ENCODE measurements at regions not wholly inside any gene's neighbourhood (a gene's known extent, or its start where the extent isn't known, plus 50 kb on each side); places are given as distances from the start of the nearest gene placed in this dataset.

- intact Hi-C loops (cut with DNase I): no loop called here
- no peak overlapping the region for H3K27ac ChIP-seq (replicated peaks in 1 of 4)
These were observed 144.2 kb upstream of the GEMIN8 start for GRCh38 chrX:14173873-14174272.

DNA sequence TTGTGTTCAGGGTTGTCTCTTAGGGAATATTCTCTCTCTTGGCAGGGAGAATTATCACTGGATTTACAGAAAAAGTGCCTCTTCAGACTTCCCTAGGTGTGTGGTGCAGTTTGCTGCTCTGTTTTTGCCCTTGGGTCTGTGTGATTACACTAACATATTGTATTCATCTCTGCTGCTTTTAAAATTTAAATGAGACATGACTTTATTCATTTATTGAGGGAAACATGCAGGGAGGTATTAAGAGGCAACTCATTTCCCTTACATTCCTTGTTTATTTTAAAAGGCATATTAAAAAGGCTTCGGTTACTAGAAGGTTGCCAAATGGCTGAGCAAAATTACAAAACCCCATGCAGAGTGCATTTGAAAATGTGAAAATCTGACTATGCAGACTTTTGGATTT is 135.1 kb upstream of the GEMIN8 start:
- TF ChIP-seq POLR2A (IDR thresholded peaks at IDR 0.05; ENCODE audit: low read depth) (no peak), POLR2AphosphoS5 (IDR thresholded peaks at IDR 0.05) (no peak), CTCF (IDR thresholded peaks at IDR 0.05) (no peak), EP300 (IDR thresholded peaks at IDR 0.05) (no peak)
- Histone ChIP-seq H3K9me3 (peaks cover 0 to 7% (median 0%) of the 10 kb centered on the region in 4 donors), H3K36me3 (no peaks in the 10 kb centered on the region), H3K27me3 (no peaks in the 10 kb centered on the region), H3K4me3 (no peak overlapping the region), H3K4me1 (no peaks in the 10 kb centered on the region), H3K27ac (replicated peaks in 1 of 4) (no peak overlapping the region)
- intact Hi-C loops (cut with DNase I): no loop called here
- DNase-seq (ENCODE audit: extremely low spot score): no peak
- 79% methylated on average over 1 of the region's 1 CpG for WGBS

More at GRCh38 chrX:14173873-14174272, 144.2 kb upstream of the GEMIN8 start:
- no peak for DNase-seq (ENCODE audit: extremely low spot score)
- Histone ChIP-seq H3K36me3 (no peaks in the 10 kb centered on the region), H3K9me3 (peaks cover 0 to under 1% (median 0%) of the 10 kb centered on the region in 4 donors), H3K27me3 (no peaks in the 10 kb centered on the region), H3K4me3 (no peak overlapping the region), H3K4me1 (no peaks in the 10 kb centered on the region)
- TF ChIP-seq POLR2AphosphoS5 (IDR thresholded peaks at IDR 0.05) (no peak), EP300 (IDR thresholded peaks at IDR 0.05) (no peak), CTCF (IDR thresholded peaks at IDR 0.05) (no peak), POLR2A (IDR thresholded peaks at IDR 0.05; ENCODE audit: low read depth) (no peak)
- no CpG with 5 or more reads among the region's 1 CpG for WGBS

DNA sequence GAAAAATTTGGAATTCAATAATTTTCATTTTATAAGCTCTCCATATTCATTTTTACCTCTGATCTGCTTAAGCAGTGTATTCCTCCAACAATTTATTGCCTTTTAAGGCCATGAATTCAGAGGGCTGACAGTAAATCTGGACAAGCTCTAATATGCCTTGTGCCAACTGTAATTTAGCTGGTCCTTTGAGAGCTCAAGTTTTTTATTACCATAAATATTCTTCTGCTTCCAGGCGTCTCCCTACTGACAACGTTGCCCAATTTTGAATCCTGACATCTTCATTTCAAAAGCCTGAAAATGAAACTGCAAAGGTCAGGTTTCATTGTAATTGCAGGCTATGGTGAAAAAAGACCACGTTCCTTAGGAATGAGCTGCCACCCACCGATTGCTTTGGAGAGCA is 95.8 kb upstream of the GEMIN8 start:
- H3K27me3 ChIP-seq: no peaks in the 10 kb centered on the region
- DNase-seq (ENCODE audit: extremely low spot score): no peak
- H3K4me1 ChIP-seq: peaks cover 0 to 18% (median 5%) of the 10 kb centered on the region in 4 donors
- TF ChIP-seq EP300 (IDR thresholded peaks at IDR 0.05): no peak
- TF ChIP-seq POLR2A (IDR thresholded peaks at IDR 0.05; ENCODE audit: low read depth): no peak
- TF ChIP-seq POLR2AphosphoS5 (IDR thresholded peaks at IDR 0.05): no peak
- TF ChIP-seq CTCF (IDR thresholded peaks at IDR 0.05): peak in 1 of 3 experiments; percentile 4
- no peaks in the 10 kb centered on the region for H3K36me3 ChIP-seq
- peak overlapping the region; percentile 31 to 68 (median 64) for H3K27ac ChIP-seq (replicated peaks in 1 of 4)
- 32% methylated on average over 4 of the region's 4 CpGs for WGBS
- intact Hi-C loops (cut with DNase I): no loop called here
- H3K9me3 ChIP-seq: no peaks in the 10 kb centered on the region
- no peak overlapping the region for H3K4me3 ChIP-seq

- intact Hi-C loops (cut with DNase I): no loop called here
- WGBS: 44% methylated on average over 5 of the region's 5 CpGs
- H3K4me1 ChIP-seq: peaks cover 0 to 18% (median 5%) of the 10 kb centered on the region in 4 donors
- TF ChIP-seq EP300 (IDR thresholded peaks at IDR 0.05): no peak
- TF ChIP-seq CTCF (IDR thresholded peaks at IDR 0.05): no peak
- TF ChIP-seq POLR2AphosphoS5 (IDR thresholded peaks at IDR 0.05): no peak
- no peak for TF ChIP-seq POLR2A (IDR thresholded peaks at IDR 0.05; ENCODE audit: low read depth)
- no peaks in the 10 kb centered on the region for H3K36me3 ChIP-seq
- DNase-seq (ENCODE audit: extremely low spot score): no peak
- H3K9me3 ChIP-seq: no peaks in the 10 kb centered on the region
- peak overlapping the region in 3 of 4 donors; percentile 63 to 68 (median 64) for H3K27ac ChIP-seq (replicated peaks in 1 of 4)
- no peaks in the 10 kb centered on the region for H3K27me3 ChIP-seq
- no peak overlapping the region for H3K4me3 ChIP-seq
These were observed 94.9 kb upstream of the GEMIN8 start for GRCh38 chrX:14124562-14124961.

DNA sequence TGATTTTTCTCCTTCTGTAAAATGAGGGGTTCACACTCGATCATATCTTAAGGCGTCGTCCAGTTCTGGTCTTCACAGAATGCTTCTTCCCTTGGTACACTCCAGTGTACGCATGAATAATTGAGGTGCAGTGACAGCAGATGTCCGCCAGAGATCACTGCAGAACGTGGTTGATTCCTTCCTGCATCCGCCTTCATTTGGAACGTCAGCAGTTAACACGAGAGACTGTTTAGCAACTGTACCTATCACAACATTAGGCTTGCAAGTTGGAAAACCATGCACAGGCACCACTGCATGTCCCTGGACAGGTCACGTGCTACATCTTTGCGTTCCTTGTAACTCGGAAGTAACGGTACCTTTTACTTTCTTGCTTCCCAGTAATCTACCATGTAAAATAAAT is 66.0 kb upstream of the GEMIN8 start:
- DNase-seq (ENCODE audit: extremely low spot score): no peak
- TF ChIP-seq POLR2AphosphoS5 (IDR thresholded peaks at IDR 0.05): no peak
- TF ChIP-seq POLR2A (IDR thresholded peaks at IDR 0.05; ENCODE audit: low read depth): no peak
- TF ChIP-seq CTCF (IDR thresholded peaks at IDR 0.05): peak; percentile 31 to 47 (median 38)

More for the DNA sequence above, 66.0 kb upstream of the GEMIN8 start:
- 29% methylated on average over 13 of the region's 13 CpGs for WGBS
- intact Hi-C loops (cut with DNase I): no loop called here
- H3K36me3 ChIP-seq: no peaks in the 10 kb centered on the region
- no peaks in the 10 kb centered on the region for H3K4me1 ChIP-seq
- no peak overlapping the region for H3K4me3 ChIP-seq
- no peaks in the 10 kb centered on the region for H3K27me3 ChIP-seq
- H3K9me3 ChIP-seq: no peaks in the 10 kb centered on the region
- H3K27ac ChIP-seq (replicated peaks in 1 of 4): no peak overlapping the region

All from esophagus muscularis mucosa (tissue), 4 donors.